Thyroid gland (tissue), 4 donors: ENCODE measurements at regions not wholly inside any gene's neighbourhood (a gene's known extent, or its start where the extent isn't known, plus 50 kb on each side); places are given as distances from the start of the nearest gene placed in this dataset.

Experiments
- DNase-seq, 2 donors: peaks; one replicate each; pipeline ENCODE4 v3.0.0-alpha.2; 2019
- H3K27ac ChIP-seq, 3 donors: fragments of 200-600 bp; sonication (generic); 1 replicate in 2 of 3; 2 replicates in 1 of 3; pipeline ENCODE4 v1.5.1; 2016 to 2019; ENCODE audit warnings: mild to moderate bottlenecking in 1 of 3, moderate library complexity in 1 of 3
- H3K27me3 ChIP-seq: fragments of 200-600 bp; sonication (generic); one replicate; pipeline ENCODE4 v1.5.1; 2019
- H3K36me3 ChIP-seq, 2 donors: fragments of 200-600 bp; sonication (generic); one replicate each; pipeline ENCODE4 v1.5.1; 2016 to 2019
- H3K4me1 ChIP-seq, 2 donors: fragments of 200-600 bp; sonication (generic); one replicate each; pipeline ENCODE4 v1.5.1; 2017 to 2019
- H3K4me3 ChIP-seq, 3 donors: fragments of 200-600 bp; sonication (generic); replicated peaks in 1 of 3; 1 replicate in 2 of 3; 2 replicates in 1 of 3; pipeline ENCODE4 v1.5.1; 2016; ENCODE audit warnings: mild to moderate bottlenecking in 1 of 3
- H3K9me3 ChIP-seq: fragments of 200-600 bp; sonication (generic); one replicate; pipeline ENCODE4 v1.5.1; 2017
- CTCF ChIP-seq, 6 experiments: fragments of 200-600 bp in 3 of 6; fragments of 450-650 bp in 3 of 6; sonication (generic) in 3 of 6; IDR thresholded peaks; one replicate each; pipeline ENCODE4 v1.5.1; 2016 to 2019; ENCODE audit warnings: antibody characterized with exemption in 6 of 6, mild to moderate bottlenecking in 2 of 6, inconsistent platforms in 1 of 6, moderate library complexity in 1 of 6
- POLR2A ChIP-seq, 2 donors: fragments of 450-650 bp; IDR thresholded peaks; one replicate each; pipeline ENCODE4 v1.6.1; 2017; ENCODE audit warnings: antibody characterized with exemption in 2 of 2, mild to moderate bottlenecking in 2 of 2, moderate library complexity in 1 of 2
- WGBS, 2 donors: methylation state at CpG; one replicate each; pipeline ENCODE4 v1.1.5; 2017; 5-methylcytosine and 5-hydroxymethylcytosine counted together
- intact Hi-C: fragments of 100-400 bp; cut with DNase I; formaldehyde crosslinking; loops from one replicate; pipeline ENCODE4 v1.15.1; 2023

- no peak overlapping the region for H3K4me3 ChIP-seq
- H3K36me3 ChIP-seq = no peaks in the 10 kb centered on the region
- DNase-seq = no peak
- no peaks in the 10 kb centered on the region for H3K9me3 ChIP-seq
- no peaks in the 10 kb centered on the region for H3K27me3 ChIP-seq
- no peak overlapping the region for H3K27ac ChIP-seq
- H3K4me1 ChIP-seq = no peaks in the 10 kb centered on the region
- intact Hi-C loops = no loop called here
- no peak for TF ChIP-seq CTCF (IDR thresholded peaks at IDR 0.05)
- no peak for TF ChIP-seq POLR2A (IDR thresholded peaks at IDR 0.05)
Measured at GRCh38 chr11:116665523-116665922, 107.3 kb downstream of the BUD13 start.

- Histone ChIP-seq H3K36me3 (no peaks in the 10 kb centered on the region), H3K27ac (no peak overlapping the region), H3K9me3 (no peaks in the 10 kb centered on the region), H3K4me3 (no peak overlapping the region), H3K4me1 (no peaks in the 10 kb centered on the region), H3K27me3 (no peaks in the 10 kb centered on the region)
- DNase-seq = no peak
- 58 to 69% methylated on average over 3 of the region's 3 CpGs for WGBS, 2 donors
- intact Hi-C loops = no loop called here
- TF ChIP-seq CTCF (IDR thresholded peaks at IDR 0.05) = no peak
- no peak for TF ChIP-seq POLR2A (IDR thresholded peaks at IDR 0.05)
Measured at GRCh38 chr11:116661056-116661455, 111.7 kb downstream of the BUD13 start.

GRCh38 chr11:116660011-116660410 is 112.8 kb downstream of the BUD13 start:
- intact Hi-C loops = no loop called here
- H3K9me3 ChIP-seq = no peaks in the 10 kb centered on the region
- H3K27ac ChIP-seq = no peak overlapping the region
- WGBS, 2 donors = 69 to 79% methylated on average over 7 of the region's 7 CpGs
- no peaks in the 10 kb centered on the region for H3K36me3 ChIP-seq
- DNase-seq = no peak
- no peaks in the 10 kb centered on the region for H3K4me1 ChIP-seq
- H3K4me3 ChIP-seq = no peak overlapping the region
- H3K27me3 ChIP-seq = no peaks in the 10 kb centered on the region
- TF ChIP-seq POLR2A (IDR thresholded peaks at IDR 0.05) = no peak

- H3K27ac ChIP-seq = no peak overlapping the region
- no peaks in the 10 kb centered on the region for H3K4me1 ChIP-seq
- no peaks in the 10 kb centered on the region for H3K9me3 ChIP-seq
- intact Hi-C loops = no loop called here
- no peaks in the 10 kb centered on the region for H3K36me3 ChIP-seq
- H3K4me3 ChIP-seq = no peak overlapping the region
- H3K27me3 ChIP-seq = no peaks in the 10 kb centered on the region
- DNase-seq = no peak
- WGBS, 2 donors = 88 to 92% methylated on average over 14 of the region's 14 CpGs
- TF ChIP-seq POLR2A (IDR thresholded peaks at IDR 0.05) (no peak), CTCF (IDR thresholded peaks at IDR 0.05) (no peak)
Measured at GRCh38 chr11:116658876-116659535, 113.8 kb downstream of the BUD13 start.

GRCh38 chr11:116657842-116658825 is 114.7 kb downstream of the BUD13 start:
- intact Hi-C loops = no loop called here
- H3K4me1 ChIP-seq = no peaks in the 10 kb centered on the region
- WGBS, 2 donors = 82 to 86% methylated on average over 11 of the region's 11 CpGs

More at GRCh38 chr11:116657842-116658825, 114.7 kb downstream of the BUD13 start:
- H3K27ac ChIP-seq = no peak overlapping the region
- TF ChIP-seq POLR2A (IDR thresholded peaks at IDR 0.05) = no peak
- TF ChIP-seq CTCF (IDR thresholded peaks at IDR 0.05) = no peak
- H3K36me3 ChIP-seq = no peaks in the 10 kb centered on the region
- no peak for DNase-seq
- H3K27me3 ChIP-seq = no peaks in the 10 kb centered on the region
- no peaks in the 10 kb centered on the region for H3K9me3 ChIP-seq
- no peak overlapping the region for H3K4me3 ChIP-seq
